ENCODE measurements at regions not wholly inside any gene's neighbourhood (a gene's known extent, or its start where the extent isn't known, plus 50 kb on each side); places are given as distances from the start of the nearest gene placed in this dataset.
A peak's percentile ranks its signal among the peaks of the same experiment; 100 is the strongest.

- Histone ChIP-seq H3K4me3 (no peak overlapping the region), H3K36me3 (no peaks in the 10 kb centered on the region), H3K9me3 (no peaks in the 10 kb centered on the region), H3K27ac (replicated peaks in 1 of 4) (peak overlapping the region in 2 of 4 donors; percentile 27 to 35), H3K27me3 (peaks cover 0 to 8% (median 0%) of the 10 kb centered on the region in 4 donors), H3K4me1 (peaks cover 17 to 34% (median 23%) of the 10 kb centered on the region in 4 donors)
- no peak for TF ChIP-seq EP300 (IDR thresholded peaks at IDR 0.05)
- 86% methylated on average over 6 of the region's 6 CpGs for WGBS
- no peak for DNase-seq (ENCODE audit: extremely low spot score)
- intact Hi-C loops (cut with DNase I), result no loop called here
These were observed 70.8 kb upstream of the BZW1 start for GRCh38 chr2:200740907-200741306.

- Histone ChIP-seq H3K4me1 (peaks cover 17 to 34% (median 23%) of the 10 kb centered on the region in 4 donors), H3K36me3 (no peaks in the 10 kb centered on the region), H3K27me3 (peaks cover 0 to 4% (median 0%) of the 10 kb centered on the region in 4 donors), H3K9me3 (no peaks in the 10 kb centered on the region), H3K27ac (replicated peaks in 1 of 4) (peak overlapping the region; percentile 20 to 46 (median 38)), H3K4me3 (no peak overlapping the region)
- DNase-seq (ENCODE audit: extremely low spot score), result no peak
- TF ChIP-seq CTCF (IDR thresholded peaks at IDR 0.05), result no peak
- no peak for TF ChIP-seq EP300 (IDR thresholded peaks at IDR 0.05)
- no peak for TF ChIP-seq POLR2A (IDR thresholded peaks at IDR 0.05; ENCODE audit: low read depth)
- TF ChIP-seq POLR2AphosphoS5 (IDR thresholded peaks at IDR 0.05), result no peak
- intact Hi-C loops (cut with DNase I), result no loop called here
- WGBS, result 77% methylated on average over 6 of the region's 8 CpGs
These were observed 70.1 kb upstream of the BZW1 start for GRCh38 chr2:200741468-200742202.

- DNase-seq (ENCODE audit: extremely low spot score), result no peak
- intact Hi-C loops (cut with DNase I), result no loop called here
- Histone ChIP-seq H3K27me3 (no peaks in the 10 kb centered on the region), H3K4me1 (peaks cover 17 to 34% (median 23%) of the 10 kb centered on the region in 4 donors), H3K4me3 (no peak overlapping the region), H3K27ac (replicated peaks in 1 of 4) (peak overlapping the region in 3 of 4 donors; percentile 35 to 46 (median 41)), H3K9me3 (no peaks in the 10 kb centered on the region), H3K36me3 (no peaks in the 10 kb centered on the region)
- TF ChIP-seq POLR2AphosphoS5 (IDR thresholded peaks at IDR 0.05) (peak in 1 of 2 donors; percentile 37), POLR2A (IDR thresholded peaks at IDR 0.05; ENCODE audit: low read depth) (no peak), CTCF (IDR thresholded peaks at IDR 0.05) (no peak)
- 51% methylated on average over 5 of the region's 5 CpGs for WGBS
These were observed 69.3 kb upstream of the BZW1 start for GRCh38 chr2:200742426-200742825.

- intact Hi-C loops (cut with DNase I), result no loop called here
These were observed 68.6 kb upstream of the BZW1 start for GRCh38 chr2:200743042-200743676.

More at GRCh38 chr2:200743042-200743676, 68.6 kb upstream of the BZW1 start:
- H3K9me3 ChIP-seq, result no peaks in the 10 kb centered on the region
- 82% methylated on average over 7 of the region's 10 CpGs for WGBS
- DNase-seq (ENCODE audit: extremely low spot score), result no peak
- TF ChIP-seq POLR2AphosphoS5 (IDR thresholded peaks at IDR 0.05) (no peak), CTCF (IDR thresholded peaks at IDR 0.05) (no peak), POLR2A (IDR thresholded peaks at IDR 0.05; ENCODE audit: low read depth) (no peak), EP300 (IDR thresholded peaks at IDR 0.05) (no peak)
- H3K27me3 ChIP-seq, result no peaks in the 10 kb centered on the region
- no peak overlapping the region for H3K4me3 ChIP-seq
- no peaks in the 10 kb centered on the region for H3K36me3 ChIP-seq
- H3K4me1 ChIP-seq, result peaks cover 17 to 34% (median 23%) of the 10 kb centered on the region in 4 donors
- H3K27ac ChIP-seq (replicated peaks in 1 of 4), result peak overlapping the region in 2 of 4 donors; percentile 35 to 46

Data from esophagus muscularis mucosa (tissue), 4 donors.